GM23248 (cell line): ENCODE measurements at regions not wholly inside any gene's neighbourhood (a gene's known extent, or its start where the extent isn't known, plus 50 kb on each side); places are given as distances from the start of the nearest gene placed in this dataset.

ENCODE experiments used
- DNase-seq: peaks from one replicate; pipeline ENCODE4 v3.0.0-alpha.2; 2015
- H2AFZ ChIP-seq: fragments of 200-600 bp; sonication (generic); 2 replicates; pipeline ENCODE4 v1.6.1; 2016; ENCODE audit warnings: antibody characterized with exemption
- H3F3A ChIP-seq: fragments of 200-600 bp; sonication (generic); 2 replicates; pipeline ENCODE4 v1.6.1; 2016; ENCODE audit warnings: mild to moderate bottlenecking, antibody characterized with exemption, mixed run types; ENCODE audit not compliant: insufficient read depth
- H3K27ac ChIP-seq: fragments of 200-600 bp; sonication (generic); 2 replicates; pipeline ENCODE4 v1.5.1; 2016; ENCODE audit warnings: mild to moderate bottlenecking
- H3K27me3 ChIP-seq: fragments of 200-600 bp; sonication (generic); replicated peaks from 2 replicates; pipeline ENCODE4 v1.6.1; 2016; ENCODE audit warnings: mild to moderate bottlenecking; ENCODE audit not compliant: insufficient read depth
- H3K36me3 ChIP-seq: fragments of 200-600 bp; sonication (generic); 2 replicates; pipeline ENCODE4 v1.6.1; 2016; ENCODE audit warnings: low read depth, mild to moderate bottlenecking
- H3K4me1 ChIP-seq: fragments of 200-600 bp; sonication (generic); 2 replicates; pipeline ENCODE4 v1.6.1; 2016; ENCODE audit warnings: mild to moderate bottlenecking; ENCODE audit not compliant: insufficient read depth
- H3K4me2 ChIP-seq: fragments of 200-600 bp; sonication (generic); one replicate; pipeline ENCODE4 v1.6.1; 2016; ENCODE audit warnings: mild to moderate bottlenecking; ENCODE audit not compliant: unreplicated experiment
- H3K4me3 ChIP-seq: fragments of 200-600 bp; sonication (generic); 2 replicates; pipeline ENCODE4 v1.5.1; 2016; ENCODE audit warnings: mild to moderate bottlenecking
- H3K79me2 ChIP-seq: fragments of 200-600 bp; sonication (generic); 2 replicates; pipeline ENCODE4 v1.6.1; 2016; ENCODE audit warnings: mild to moderate bottlenecking; ENCODE audit not compliant: insufficient read depth
- H3K9ac ChIP-seq: fragments of 200-600 bp; sonication (generic); 2 replicates; pipeline ENCODE4 v1.6.1; 2016; ENCODE audit warnings: mild to moderate bottlenecking
- H3K9me2 ChIP-seq: fragments of 200-600 bp; sonication (generic); 2 replicates; pipeline ENCODE4 v1.6.1; 2016; ENCODE audit warnings: mixed run types, mild to moderate bottlenecking, moderate library complexity; ENCODE audit not compliant: insufficient read depth
- H3K9me3 ChIP-seq: fragments of 200-600 bp; sonication (generic); one replicate; pipeline ENCODE4 v1.6.1; 2017; ENCODE audit warnings: low read depth
- H4K20me1 ChIP-seq: fragments of 200-600 bp; sonication (generic); 2 replicates; pipeline ENCODE4 v1.6.0; 2016; ENCODE audit not compliant: insufficient read depth
- EZH2 ChIP-seq: fragments of 200-600 bp; sonication (generic); IDR thresholded peaks from 2 replicates; pipeline ENCODE4 v1.6.1; 2018; ENCODE audit warnings: antibody characterized with exemption, mild to moderate bottlenecking; ENCODE audit not compliant: insufficient read depth, poor library complexity, severe bottlenecking
- EZH2phosphoT487 ChIP-seq: fragments of 200-600 bp; sonication (generic); IDR thresholded peaks from 2 replicates; pipeline ENCODE4 v1.6.1; 2018; ENCODE audit warnings: antibody characterized with exemption, moderate library complexity, mild to moderate bottlenecking, low read depth; ENCODE audit not compliant: insufficient read depth
- WGBS, 2 experiments: methylation state at CpG; one replicate each; pipeline ENCODE4 v1.1.6; 2015 to 2017; ENCODE audit warnings: low lambda C conversion rate in 2 of 2, low coverage in 1 of 2; ENCODE audit errors: missing lambda C conversion rate in 2 of 2; 5-methylcytosine and 5-hydroxymethylcytosine counted together
- in situ Hi-C: fragments of 300-500 bp; cut with MboI; formaldehyde crosslinking; loops from 2 replicates; pipeline ENCODE4 v1.15.0; 2020

DNA sequence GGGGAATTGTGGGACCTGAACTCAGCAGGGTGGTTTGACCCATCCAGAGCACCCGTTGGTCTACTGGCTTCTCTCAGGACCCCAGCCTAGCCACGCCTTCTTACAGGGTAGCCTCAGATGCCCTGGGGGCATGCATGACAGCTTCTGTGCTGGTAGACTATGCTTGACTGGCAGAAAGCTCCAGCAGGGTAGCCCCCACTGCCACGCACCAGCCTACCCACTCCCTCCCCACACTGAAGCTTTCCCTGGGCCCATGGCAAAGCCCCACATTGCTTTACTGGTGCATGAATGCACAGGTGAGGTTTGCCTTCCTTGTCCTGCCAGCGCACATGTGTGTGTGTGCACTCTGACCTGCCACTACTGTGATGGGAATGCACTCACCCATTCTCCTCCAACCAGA is 772.2 kb downstream of the LRFN5 start:
- in situ Hi-C loops = no loop called here

GRCh38 chr14:42378274-42378673 is 771.6 kb downstream of the LRFN5 start:
- Histone ChIP-seq H4K20me1 (no peaks in the 10 kb centered on the region), H3K27me3 (no peaks in the 10 kb centered on the region), H3K27ac (no peak overlapping the region), H3K4me3 (no peak overlapping the region), H3F3A (no peaks in the 10 kb centered on the region), H3K4me1 (no peaks in the 10 kb centered on the region), H3K4me2 (no peak overlapping the region), H3K9me2 (no peaks in the 10 kb centered on the region), H3K36me3 (no peaks in the 10 kb centered on the region), H2AFZ (no peak overlapping the region), H3K79me2 (no peaks in the 10 kb centered on the region), H3K9me3 (no peaks in the 10 kb centered on the region), H3K9ac (no peak overlapping the region)
- WGBS, 2 experiments = 66 to 72% methylated on average over 3 of the region's 3 CpGs
- no peak for DNase-seq
- TF ChIP-seq EZH2phosphoT487 (no peak), EZH2 (no peak)
- in situ Hi-C loops = no loop called here

More for the DNA sequence above, 772.2 kb downstream of the LRFN5 start:
- Histone ChIP-seq H3K79me2 (no peaks in the 10 kb centered on the region), H3K4me1 (no peaks in the 10 kb centered on the region), H3K9me3 (no peaks in the 10 kb centered on the region), H2AFZ (no peak overlapping the region), H3K27me3 (no peaks in the 10 kb centered on the region), H3K9ac (no peak overlapping the region), H3K4me2 (no peak overlapping the region), H4K20me1 (no peaks in the 10 kb centered on the region), H3K4me3 (no peak overlapping the region), H3K27ac (no peak overlapping the region), H3K36me3 (no peaks in the 10 kb centered on the region), H3K9me2 (no peaks in the 10 kb centered on the region), H3F3A (no peaks in the 10 kb centered on the region)
- DNase-seq = no peak
- TF ChIP-seq EZH2phosphoT487 = no peak
- no peak for TF ChIP-seq EZH2
- 34 to 35% methylated on average over 4 of the region's 4 CpGs for WGBS, 2 experiments

DNA sequence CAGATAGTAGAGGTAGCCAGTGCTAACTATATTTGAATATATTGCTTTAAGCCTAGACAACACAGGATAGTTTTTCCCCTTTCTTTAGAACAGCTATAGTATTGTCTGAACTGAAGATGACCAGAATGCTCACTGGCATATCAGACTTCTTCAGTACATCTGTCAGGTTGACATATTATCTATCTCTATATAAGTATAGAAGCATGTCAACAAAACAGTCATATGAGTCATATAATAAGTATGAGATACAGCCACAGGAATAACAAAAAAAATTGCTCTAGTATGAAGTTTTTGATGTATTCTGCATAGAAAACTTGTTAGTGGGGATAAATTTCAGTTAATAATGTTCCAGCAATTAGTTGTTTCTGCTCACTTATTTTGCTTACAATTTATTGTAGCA is 767.7 kb downstream of the LRFN5 start:
- no peak for DNase-seq
- in situ Hi-C loops = no loop called here

DNA sequence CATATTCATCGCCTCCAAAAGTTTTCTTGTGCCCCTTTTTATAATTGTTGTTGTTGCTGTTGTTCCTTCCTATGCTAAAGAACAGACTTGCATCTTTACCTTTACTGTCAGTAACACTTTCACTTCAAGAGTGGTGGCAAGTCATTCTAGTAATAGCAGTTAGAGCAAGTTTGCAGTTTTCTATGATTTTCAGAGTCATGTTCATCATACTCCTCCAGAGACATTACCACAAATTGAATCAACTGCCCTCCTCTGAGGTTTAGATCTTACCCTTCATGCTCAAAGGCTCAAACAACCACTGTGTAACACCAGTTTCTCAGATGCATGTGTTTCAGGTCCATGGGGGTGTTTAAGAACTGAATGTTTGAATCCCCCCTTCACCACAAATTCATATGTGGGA is 763.4 kb downstream of the LRFN5 start:
- H3K9ac ChIP-seq = no peak overlapping the region
- no peaks in the 10 kb centered on the region for H3K27me3 ChIP-seq
- TF ChIP-seq EZH2phosphoT487 (no peak), EZH2 (no peak)
- H3K4me1 ChIP-seq = no peaks in the 10 kb centered on the region
- no peak overlapping the region for H3K4me3 ChIP-seq
- no peak overlapping the region for H3K4me2 ChIP-seq
- H4K20me1 ChIP-seq = no peaks in the 10 kb centered on the region
- no peak overlapping the region for H3K27ac ChIP-seq
- H3K9me3 ChIP-seq = no peaks in the 10 kb centered on the region
- no peaks in the 10 kb centered on the region for H3K36me3 ChIP-seq
- WGBS, 2 experiments = 3 to 6% methylated on average over 1 of the region's 1 CpG
- in situ Hi-C loops = no loop called here
- H3K79me2 ChIP-seq = no peaks in the 10 kb centered on the region
- H3F3A ChIP-seq = no peaks in the 10 kb centered on the region
- no peak overlapping the region for H2AFZ ChIP-seq
- no peak for DNase-seq
- no peaks in the 10 kb centered on the region for H3K9me2 ChIP-seq

More for the DNA sequence above, 767.7 kb downstream of the LRFN5 start:
- no peak overlapping the region for H3K9ac ChIP-seq
- H3K9me3 ChIP-seq = no peaks in the 10 kb centered on the region
- no peaks in the 10 kb centered on the region for H3K9me2 ChIP-seq
- H3K36me3 ChIP-seq = no peaks in the 10 kb centered on the region
- TF ChIP-seq EZH2 = no peak
- TF ChIP-seq EZH2phosphoT487 = no peak
- no peaks in the 10 kb centered on the region for H3K27me3 ChIP-seq
- no peaks in the 10 kb centered on the region for H3F3A ChIP-seq
- no peak overlapping the region for H3K27ac ChIP-seq
- no peak overlapping the region for H3K4me3 ChIP-seq
- H3K4me2 ChIP-seq = no peak overlapping the region
- no peak overlapping the region for H2AFZ ChIP-seq
- H3K79me2 ChIP-seq = no peaks in the 10 kb centered on the region
- H3K4me1 ChIP-seq = no peaks in the 10 kb centered on the region
- no peaks in the 10 kb centered on the region for H4K20me1 ChIP-seq

- Histone ChIP-seq H4K20me1 (no peaks in the 10 kb centered on the region), H2AFZ (no peak overlapping the region), H3K9me2 (no peaks in the 10 kb centered on the region), H3K27ac (no peak overlapping the region), H3K9me3 (no peaks in the 10 kb centered on the region), H3K36me3 (no peaks in the 10 kb centered on the region), H3K4me1 (no peaks in the 10 kb centered on the region), H3K4me3 (no peak overlapping the region), H3K79me2 (no peaks in the 10 kb centered on the region), H3F3A (no peaks in the 10 kb centered on the region), H3K9ac (no peak overlapping the region), H3K27me3 (no peaks in the 10 kb centered on the region), H3K4me2 (no peak overlapping the region)
- in situ Hi-C loops = no loop called here
- WGBS, 2 experiments = 0% methylated on average over 1 of the region's 1 CpG
- TF ChIP-seq EZH2 (no peak), EZH2phosphoT487 (no peak)
- DNase-seq = no peak
These were observed 761.6 kb downstream of the LRFN5 start for GRCh38 chr14:42368234-42368633.
